Sigmoid colon (tissue), 6 donors: ENCODE measurements at regions not wholly inside any gene's neighbourhood (a gene's known extent, or its start where the extent isn't known, plus 50 kb on each side); places are given as distances from the start of the nearest gene placed in this dataset.
"Not testable (repeated sequence)": the region's sequence is repeated elsewhere in the genome, so short reads cannot be mapped to it uniquely, and the experiment has no call there.

ENCODE experiments used
- DNase-seq: peaks from one replicate; pipeline ENCODE4 v3.0.0-alpha.2; 2019
- H3K27ac ChIP-seq, 4 donors: fragments of 200-600 bp; sonication (generic); one replicate each; pipeline ENCODE4 v1.5.1; 2016 to 2019; ENCODE audit warnings: mild to moderate bottlenecking in 1 of 4
- H3K27me3 ChIP-seq, 3 donors: fragments of 200-600 bp; sonication (generic); one replicate each; pipeline ENCODE4 v1.5.1; 2019; ENCODE audit warnings: mild to moderate bottlenecking in 1 of 3
- H3K36me3 ChIP-seq, 4 donors: fragments of 200-600 bp; sonication (generic); one replicate each; pipeline ENCODE4 v1.5.1; 2016 to 2019
- H3K4me1 ChIP-seq, 4 donors: fragments of 200-600 bp; sonication (generic); one replicate each; pipeline ENCODE4 v1.5.1; 2017 to 2019
- H3K4me3 ChIP-seq, 4 donors: fragments of 200-600 bp; sonication (generic); one replicate each; pipeline ENCODE4 v1.5.1; 2017 to 2019; ENCODE audit warnings: mild to moderate bottlenecking in 2 of 4, moderate library complexity in 1 of 4
- H3K9me3 ChIP-seq, 4 donors: fragments of 200-600 bp in 3 of 4; sonication (generic) in 3 of 4; one replicate each; pipeline versions ENCODE4 v1.5.1 to v1.6.1; 2013 to 2019
- EP300 ChIP-seq, 4 donors: sonication (generic); formaldehyde crosslinking; IDR thresholded peaks; one replicate each; pipeline ENCODE4 v1.6.1; 2017; ENCODE audit warnings: antibody characterized with exemption in 4 of 4
- POLR2A ChIP-seq, 2 donors: fragments of 450-650 bp; IDR thresholded peaks; one replicate each; pipeline ENCODE4 v1.6.1; 2016; ENCODE audit warnings: antibody characterized with exemption in 2 of 2, mild to moderate bottlenecking in 2 of 2, moderate library complexity in 2 of 2
- POLR2AphosphoS5 ChIP-seq, 4 donors: sonication (generic); formaldehyde crosslinking; IDR thresholded peaks; one replicate each; pipeline ENCODE4 v1.6.1; 2017; ENCODE audit warnings: antibody characterized with exemption in 4 of 4
- WGBS, 2 donors: extraction: QIAGEN DNeasy Blood & Tissue Kit; methylation state at CpG; one replicate each; pipeline ENCODE4 v1.1.7; 2013; 5-methylcytosine and 5-hydroxymethylcytosine counted together
- intact Hi-C: fragments of 100-400 bp; cut with DNase I; formaldehyde crosslinking; loops from one replicate; pipeline ENCODE4 v1.15.1; 2023
- TF ChIP-seq, protein P1 (sequence below), 4 experiments: fragments of 450-650 bp in 3 of 4; fragments of 200-600 bp in 1 of 4; IDR thresholded peaks; one replicate each; pipeline ENCODE4 v1.5.1; 2016 to 2019; ENCODE audit warnings: antibody characterized with exemption in 4 of 4, mild to moderate bottlenecking in 3 of 4, moderate library complexity in 2 of 4
- donor health status: healthy with polysubstance abuse.
- donor health status: healthy.

GRCh38 chr5:68049053-68049713, 166.4 kb upstream of the PIK3R1 start:
- TF ChIP-seq, protein P1, sequence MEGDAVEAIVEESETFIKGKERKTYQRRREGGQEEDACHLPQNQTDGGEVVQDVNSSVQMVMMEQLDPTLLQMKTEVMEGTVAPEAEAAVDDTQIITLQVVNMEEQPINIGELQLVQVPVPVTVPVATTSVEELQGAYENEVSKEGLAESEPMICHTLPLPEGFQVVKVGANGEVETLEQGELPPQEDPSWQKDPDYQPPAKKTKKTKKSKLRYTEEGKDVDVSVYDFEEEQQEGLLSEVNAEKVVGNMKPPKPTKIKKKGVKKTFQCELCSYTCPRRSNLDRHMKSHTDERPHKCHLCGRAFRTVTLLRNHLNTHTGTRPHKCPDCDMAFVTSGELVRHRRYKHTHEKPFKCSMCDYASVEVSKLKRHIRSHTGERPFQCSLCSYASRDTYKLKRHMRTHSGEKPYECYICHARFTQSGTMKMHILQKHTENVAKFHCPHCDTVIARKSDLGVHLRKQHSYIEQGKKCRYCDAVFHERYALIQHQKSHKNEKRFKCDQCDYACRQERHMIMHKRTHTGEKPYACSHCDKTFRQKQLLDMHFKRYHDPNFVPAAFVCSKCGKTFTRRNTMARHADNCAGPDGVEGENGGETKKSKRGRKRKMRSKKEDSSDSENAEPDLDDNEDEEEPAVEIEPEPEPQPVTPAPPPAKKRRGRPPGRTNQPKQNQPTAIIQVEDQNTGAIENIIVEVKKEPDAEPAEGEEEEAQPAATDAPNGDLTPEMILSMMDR (IDR thresholded peaks at IDR 0.05) = no peak
- TF ChIP-seq POLR2A (IDR thresholded peaks at IDR 0.05) (no peak), POLR2AphosphoS5 (IDR thresholded peaks at IDR 0.05) (no peak), EP300 (IDR thresholded peaks at IDR 0.05) (no peak)
- intact Hi-C loops = no loop called here

GRCh38 chr5:68048516-68048915, 167.0 kb upstream of the PIK3R1 start:
- no peak overlapping the region for H3K27ac ChIP-seq
- TF ChIP-seq POLR2AphosphoS5 (IDR thresholded peaks at IDR 0.05) (no peak), EP300 (IDR thresholded peaks at IDR 0.05) (no peak), POLR2A (IDR thresholded peaks at IDR 0.05) (no peak)
- TF ChIP-seq, protein P1 (IDR thresholded peaks at IDR 0.05) = no peak
- WGBS, 2 donors = 79 to 94% methylated on average over 3 of the region's 3 CpGs
- H3K4me3 ChIP-seq = no peak overlapping the region
- H3K27me3 ChIP-seq = no peaks in the 10 kb centered on the region
- no peak for DNase-seq
- no peaks in the 10 kb centered on the region for H3K4me1 ChIP-seq
- H3K36me3 ChIP-seq = no peaks in the 10 kb centered on the region
- no peaks in the 10 kb centered on the region for H3K9me3 ChIP-seq
- intact Hi-C loops = no loop called here

More at GRCh38 chr5:68049053-68049713, 166.4 kb upstream of the PIK3R1 start:
- Histone ChIP-seq H3K4me3 (no peak overlapping the region), H3K27ac (no peak overlapping the region), H3K36me3 (no peaks in the 10 kb centered on the region), H3K9me3 (no peaks in the 10 kb centered on the region), H3K4me1 (no peaks in the 10 kb centered on the region), H3K27me3 (no peaks in the 10 kb centered on the region)
- DNase-seq = no peak
- 45 to 69% methylated on average over 8 of the region's 8 CpGs for WGBS, 2 donors

GRCh38 chr5:68048054-68048453, 167.5 kb upstream of the PIK3R1 start:
- WGBS, 2 donors = 96% methylated on average over 5 of the region's 5 CpGs
- H3K4me1 ChIP-seq, H3K27ac ChIP-seq, H3K9me3 ChIP-seq, H3K4me3 ChIP-seq, DNase-seq, H3K36me3 ChIP-seq, H3K27me3 ChIP-seq, intact Hi-C loops: not testable (repeated sequence)

GRCh38 chr5:68047035-68047434, 168.5 kb upstream of the PIK3R1 start:
- no peaks in the 10 kb centered on the region for H3K9me3 ChIP-seq
- WGBS, 2 donors = 90 to 96% methylated on average over 1 of the region's 1 CpG
- H3K4me1 ChIP-seq = no peaks in the 10 kb centered on the region
- no peak overlapping the region for H3K4me3 ChIP-seq
- H3K27me3 ChIP-seq = no peaks in the 10 kb centered on the region
- DNase-seq = no peak
- no peak overlapping the region for H3K27ac ChIP-seq
- TF ChIP-seq, protein P1 (IDR thresholded peaks at IDR 0.05) = no peak
- TF ChIP-seq POLR2A (IDR thresholded peaks at IDR 0.05) = no peak
- TF ChIP-seq EP300 (IDR thresholded peaks at IDR 0.05) = no peak
- no peak for TF ChIP-seq POLR2AphosphoS5 (IDR thresholded peaks at IDR 0.05)
- intact Hi-C loops = no loop called here
- no peaks in the 10 kb centered on the region for H3K36me3 ChIP-seq

GRCh38 chr5:68046445-68046844, 169.1 kb upstream of the PIK3R1 start:
- Histone ChIP-seq H3K27me3 (no peaks in the 10 kb centered on the region), H3K4me1 (no peaks in the 10 kb centered on the region), H3K4me3 (no peak overlapping the region), H3K27ac (no peak overlapping the region), H3K9me3 (no peaks in the 10 kb centered on the region), H3K36me3 (no peaks in the 10 kb centered on the region)
- peak in 2 of 4 donors; percentile 43 to 55 for TF ChIP-seq POLR2AphosphoS5 (IDR thresholded peaks at IDR 0.05)
- TF ChIP-seq, protein P1 (IDR thresholded peaks at IDR 0.05) = no peak
- intact Hi-C loops = no loop called here
- WGBS, 2 donors = 81% methylated on average over 5 of the region's 5 CpGs
- DNase-seq = no peak
